ENCODE measurements at regions not wholly inside any gene's neighbourhood (a gene's known extent, or its start where the extent isn't known, plus 50 kb on each side); places are given as distances from the start of the nearest gene placed in this dataset.
A peak's percentile ranks its signal among the peaks of the same experiment; 100 is the strongest.

GRCh38 chr9:90025816-90026215 lies 421.0 kb downstream of the GADD45G start:
- peak; percentile 31 for DNase-seq (ENCODE audit: low spot score)

- DNase-seq (ENCODE audit: low spot score), result no peak
Observed at GRCh38 chr9:90027296-90027790, 422.5 kb downstream of the GADD45G start.

- no peak for DNase-seq (ENCODE audit: low spot score)
Observed at GRCh38 chr9:90029386-90029785, 424.6 kb downstream of the GADD45G start.

- DNase-seq (ENCODE audit: low spot score), result no peak
Observed at GRCh38 chr9:90029996-90030395, 425.2 kb downstream of the GADD45G start.

- DNase-seq (ENCODE audit: low spot score), result no peak
Observed at GRCh38 chr9:90032296-90033027, 427.6 kb downstream of the GADD45G start.

GRCh38 chr9:90033028-90033650 lies 428.3 kb downstream of the GADD45G start:
- DNase-seq (ENCODE audit: low spot score), result no peak

GRCh38 chr9:90034071-90034470 lies 429.3 kb downstream of the GADD45G start:
- DNase-seq (ENCODE audit: low spot score), result no peak

- DNase-seq (ENCODE audit: low spot score), result no peak
Observed at GRCh38 chr9:90035471-90035870, 430.7 kb downstream of the GADD45G start.

- no peak for DNase-seq (ENCODE audit: low spot score)
Observed at GRCh38 chr9:90037146-90037797, 432.5 kb downstream of the GADD45G start.

- peak; percentile 64 for DNase-seq (ENCODE audit: low spot score)
Observed at GRCh38 chr9:90038763-90039162, 434.0 kb downstream of the GADD45G start.

GRCh38 chr9:90044263-90044662 lies 439.5 kb downstream of the GADD45G start:
- no peak for DNase-seq (ENCODE audit: low spot score)

GRCh38 chr9:90044710-90045151 lies 439.9 kb downstream of the GADD45G start:
- DNase-seq (ENCODE audit: low spot score), result peak; percentile 36

GRCh38 chr9:90046317-90046861 lies 441.6 kb downstream of the GADD45G start:
- DNase-seq (ENCODE audit: low spot score), result no peak

- DNase-seq (ENCODE audit: low spot score), result no peak
Observed at GRCh38 chr9:90047828-90048227, 443.0 kb downstream of the GADD45G start.

- DNase-seq (ENCODE audit: low spot score), result no peak
Observed at GRCh38 chr9:90052366-90052765, 447.6 kb downstream of the GADD45G start.

GRCh38 chr9:90053027-90053426 lies 448.2 kb downstream of the GADD45G start:
- no peak for DNase-seq (ENCODE audit: low spot score)

GRCh38 chr9:90054810-90055209 lies 450.0 kb downstream of the GADD45G start:
- no peak for DNase-seq (ENCODE audit: low spot score)

- no peak for DNase-seq (ENCODE audit: low spot score)
Observed at GRCh38 chr9:90055226-90055625, 450.4 kb downstream of the GADD45G start.

GRCh38 chr9:90057361-90057760 lies 452.5 kb downstream of the GADD45G start:
- DNase-seq (ENCODE audit: low spot score), result no peak

GRCh38 chr9:90058182-90058763 lies 453.5 kb downstream of the GADD45G start:
- DNase-seq (ENCODE audit: low spot score), result no peak

- DNase-seq (ENCODE audit: low spot score), result no peak
Observed at GRCh38 chr9:90059436-90059835, 454.6 kb downstream of the GADD45G start.

GRCh38 chr9:90060256-90060655 lies 455.4 kb downstream of the GADD45G start:
- no peak for DNase-seq (ENCODE audit: low spot score)
